ENCODE measurements at regions not wholly inside any gene's neighbourhood (a gene's known extent, or its start where the extent isn't known, plus 50 kb on each side); places are given as distances from the start of the nearest gene placed in this dataset.

GRCh38 chr2:14053105-14053504 lies 579.4 kb upstream of the LRATD1 start:
- Mint-ChIP-seq H3K27me3 (ENCODE audit: insufficient read depth, low read depth, poor library complexity) (no peaks in the 10 kb centered on the region), H3K27ac (no peak overlapping the region), H3K36me3 (ENCODE audit: low read depth) (no peaks in the 10 kb centered on the region), H3K4me3 (no peak overlapping the region), H3K9me3 (peaks cover 2% of the 10 kb centered on the region; the same call in 1 of the 3 replicates), H3K4me1 (no peaks in the 10 kb centered on the region)
- H3K4me2 ChIP-seq: no peak overlapping the region
- H2AFZ ChIP-seq: no peak overlapping the region
- H3K4me3 ChIP-seq: no peak overlapping the region
- no peaks in the 10 kb centered on the region for H3K79me2 ChIP-seq (replicated peaks; ENCODE audit: insufficient read depth)
- no peaks in the 10 kb centered on the region for H3K4me1 ChIP-seq (ENCODE audit: insufficient read depth)
- no peak for TF ChIP-seq STAT1 (IDR thresholded peaks at IDR 0.05; ENCODE audit: unreplicated experiment)
- no peak for TF ChIP-seq REST (IDR thresholded peaks at IDR 0.05; ENCODE audit: unreplicated experiment)
- no peak for TF ChIP-seq ZNF462 (CRISPR knock-in tag; IDR thresholded peaks at IDR 0.05)
- no peak for TF ChIP-seq ETS1 (IDR thresholded peaks at IDR 0.05)
- TF ChIP-seq NANOG (IDR thresholded peaks at IDR 0.05; ENCODE audit: borderline replicate concordance): no peak
- H3F3A ChIP-seq (replicated peaks; ENCODE audit: low read depth): no peaks in the 10 kb centered on the region
- H4K20me1 ChIP-seq (replicated peaks; ENCODE audit: insufficient read depth): no peaks in the 10 kb centered on the region
- no peaks in the 10 kb centered on the region for H3K9me2 ChIP-seq (ENCODE audit: insufficient read depth)
- no peak for DNase-seq (ENCODE audit: low spot score)
- no peaks in the 10 kb centered on the region for H3K36me3 ChIP-seq (ENCODE audit: insufficient read depth)
- no peaks in the 10 kb centered on the region for H3K27me3 ChIP-seq (ENCODE audit: insufficient read depth)
- H3K27ac ChIP-seq (ENCODE audit: low read depth): no peak overlapping the region
- no peak for ATAC-seq
